Stimulated activated naive CD8-positive, alpha-beta T cell treated with anti-CD3 and anti-CD28 coated beads, Interleukin-15, Interleukin-2, amounts not matched to agents 100 ng/mL and 50 ng/mL, for 24 hours (primary cell): ENCODE measurements at regions not wholly inside any gene's neighbourhood (a gene's known extent, or its start where the extent isn't known, plus 50 kb on each side); places are given as distances from the start of the nearest gene placed in this dataset.

Source experiments
- H3K27ac Mint-ChIP-seq: one replicate; pipeline ENCODE4 v1.8.0; 2021; ENCODE audit warnings: mild to moderate bottlenecking, mixed read lengths
- H3K27me3 Mint-ChIP-seq: one replicate; pipeline ENCODE4 v1.8.0; 2021; ENCODE audit warnings: mixed read lengths
- H3K36me3 Mint-ChIP-seq: one replicate; pipeline ENCODE4 v1.8.0; 2021; ENCODE audit warnings: low read depth, mixed read lengths
- H3K4me1 Mint-ChIP-seq: one replicate; pipeline ENCODE4 v1.8.0; 2021; ENCODE audit warnings: low read depth, mixed read lengths
- H3K4me3 Mint-ChIP-seq: one replicate; pipeline ENCODE4 v1.8.0; 2021; ENCODE audit warnings: mild to moderate bottlenecking, mixed read lengths
- H3K9me3 Mint-ChIP-seq: one replicate; pipeline ENCODE4 v1.8.0; 2021; ENCODE audit warnings: mixed read lengths

DNA sequence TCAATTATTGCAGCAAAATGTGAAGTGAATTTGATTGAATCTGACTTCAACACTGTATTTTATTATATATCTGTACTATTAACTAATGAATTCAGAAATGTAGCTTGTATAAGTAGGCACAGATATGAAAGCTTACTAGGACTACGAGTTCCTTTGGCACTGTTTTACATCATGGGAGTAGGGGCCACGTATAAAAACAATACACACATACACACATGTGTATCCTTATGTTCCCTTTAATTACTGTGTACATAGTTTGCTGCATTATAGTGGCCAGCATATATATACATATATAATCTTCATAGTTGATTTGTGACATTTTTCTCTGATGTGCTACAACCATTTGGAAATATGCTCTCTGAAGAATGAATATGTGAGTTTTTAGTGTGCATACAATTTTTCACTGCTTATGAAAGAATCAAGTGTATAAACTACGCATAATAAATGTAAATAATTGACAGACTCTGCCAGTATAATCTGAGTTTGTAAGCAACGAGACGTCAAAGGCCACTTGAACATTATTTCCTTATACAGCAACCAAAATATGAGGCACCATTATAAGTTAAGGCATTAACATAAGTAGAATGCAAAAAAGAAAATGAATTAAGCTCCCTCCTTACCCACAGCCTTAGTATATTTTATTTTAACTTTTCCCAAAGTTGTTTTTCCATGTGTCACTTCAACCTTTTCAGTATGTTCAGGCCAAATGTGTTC is 98.1 kb upstream of the GALNT5 start:
- H3K27me3 Mint-ChIP-seq = no peaks in the 10 kb centered on the region

DNA sequence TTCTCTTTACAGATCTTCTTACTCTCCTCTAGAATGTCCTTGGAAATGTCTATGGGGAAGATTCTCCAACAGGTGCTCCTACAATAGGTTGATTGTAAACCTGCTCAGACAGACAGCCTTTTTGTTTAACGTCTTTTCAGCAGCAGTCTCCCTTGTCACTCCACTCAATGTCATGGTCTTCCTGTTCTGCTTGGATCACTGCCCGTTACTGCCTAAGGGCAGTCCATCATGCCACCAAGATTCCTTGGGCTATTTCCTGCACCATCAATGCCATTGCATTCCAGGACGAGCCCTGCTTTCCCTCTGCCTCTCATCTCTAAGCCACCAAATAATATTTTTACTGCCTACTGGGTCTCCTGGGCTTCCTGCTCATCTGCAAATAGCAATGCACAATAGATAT is 97.4 kb upstream of the GALNT5 start:
- Mint-ChIP-seq H3K9me3 (no peaks in the 10 kb centered on the region), H3K4me1 (no peaks in the 10 kb centered on the region), H3K4me3 (no peak overlapping the region), H3K27ac (no peak overlapping the region), H3K36me3 (no peaks in the 10 kb centered on the region), H3K27me3 (no peaks in the 10 kb centered on the region)

More for the DNA sequence above, 98.1 kb upstream of the GALNT5 start:
- Mint-ChIP-seq H3K27ac (no peak overlapping the region), H3K4me1 (no peaks in the 10 kb centered on the region), H3K9me3 (no peaks in the 10 kb centered on the region), H3K36me3 (no peaks in the 10 kb centered on the region), H3K4me3 (no peak overlapping the region)

DNA sequence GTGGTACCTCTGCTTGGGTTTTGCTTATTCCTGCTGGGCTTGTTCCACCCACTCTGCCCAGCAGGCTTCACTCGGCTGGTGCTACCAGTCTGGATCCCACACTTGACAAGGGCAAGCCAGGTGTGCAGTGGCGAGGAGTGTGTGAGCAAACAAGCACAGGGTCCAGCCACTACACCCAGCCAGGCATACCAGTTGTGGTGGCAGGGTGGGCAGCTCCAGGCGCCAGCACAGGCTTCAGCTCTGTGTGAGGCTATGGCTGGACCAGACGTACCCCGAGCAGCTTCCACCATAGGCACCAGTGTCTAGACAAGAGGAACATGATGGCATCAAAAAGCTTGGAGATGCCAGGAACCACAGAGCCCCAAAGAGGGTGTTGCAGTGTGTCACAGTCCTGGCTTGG is 93.1 kb upstream of the GALNT5 start:
- Mint-ChIP-seq H3K4me1 (no peaks in the 10 kb centered on the region), H3K27ac (no peak overlapping the region), H3K4me3 (no peak overlapping the region), H3K27me3 (no peaks in the 10 kb centered on the region), H3K9me3 (no peaks in the 10 kb centered on the region), H3K36me3 (no peaks in the 10 kb centered on the region)

DNA sequence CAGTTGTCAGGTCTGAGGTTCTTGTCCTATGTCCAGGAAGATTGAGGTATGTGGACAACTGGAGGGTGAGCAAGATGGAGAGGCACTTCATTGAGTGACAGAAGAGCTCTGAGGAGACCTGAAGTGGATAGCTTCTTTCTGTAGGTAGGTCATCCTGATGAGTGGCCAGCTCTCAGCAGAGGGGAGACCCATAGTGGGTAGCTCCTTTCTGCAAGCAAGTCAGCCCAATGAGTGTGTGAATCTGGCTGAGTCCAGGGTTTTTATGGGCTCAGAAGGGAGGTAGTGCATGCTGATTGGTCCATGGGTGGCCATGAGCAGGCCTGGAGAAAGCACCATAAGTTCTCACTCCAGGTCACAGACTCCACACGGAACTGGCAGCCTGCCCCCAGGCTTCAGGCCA is 92.6 kb upstream of the GALNT5 start:
- no peak overlapping the region for H3K27ac Mint-ChIP-seq
- H3K4me1 Mint-ChIP-seq = no peaks in the 10 kb centered on the region
- no peaks in the 10 kb centered on the region for H3K36me3 Mint-ChIP-seq
- peaks cover 2% of the 10 kb centered on the region for H3K27me3 Mint-ChIP-seq
- H3K9me3 Mint-ChIP-seq = no peaks in the 10 kb centered on the region
- no peak overlapping the region for H3K4me3 Mint-ChIP-seq

DNA sequence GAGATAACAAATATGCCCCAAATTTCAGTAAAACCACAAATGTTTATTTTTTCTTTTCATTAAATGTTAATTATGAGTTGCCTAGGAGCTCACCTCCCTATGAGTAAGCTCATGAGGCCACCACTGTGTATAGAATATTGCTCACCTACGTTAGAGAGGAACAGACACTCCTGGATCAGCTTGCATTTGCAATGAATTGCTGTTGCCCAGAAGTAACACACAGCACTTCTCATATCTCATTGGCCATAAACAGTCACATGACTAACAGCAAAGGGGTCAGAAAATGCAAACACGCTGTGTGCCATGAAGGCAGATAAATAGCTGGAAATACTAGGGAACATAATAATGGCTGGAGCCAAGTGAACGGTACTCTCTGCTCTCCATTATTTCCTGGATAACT is 89.0 kb upstream of the GALNT5 start:
- no peaks in the 10 kb centered on the region for H3K4me1 Mint-ChIP-seq
- peaks cover 8% of the 10 kb centered on the region for H3K27me3 Mint-ChIP-seq
- H3K9me3 Mint-ChIP-seq = no peaks in the 10 kb centered on the region
- H3K4me3 Mint-ChIP-seq = no peak overlapping the region
- H3K36me3 Mint-ChIP-seq = no peaks in the 10 kb centered on the region
- H3K27ac Mint-ChIP-seq = no peak overlapping the region

DNA sequence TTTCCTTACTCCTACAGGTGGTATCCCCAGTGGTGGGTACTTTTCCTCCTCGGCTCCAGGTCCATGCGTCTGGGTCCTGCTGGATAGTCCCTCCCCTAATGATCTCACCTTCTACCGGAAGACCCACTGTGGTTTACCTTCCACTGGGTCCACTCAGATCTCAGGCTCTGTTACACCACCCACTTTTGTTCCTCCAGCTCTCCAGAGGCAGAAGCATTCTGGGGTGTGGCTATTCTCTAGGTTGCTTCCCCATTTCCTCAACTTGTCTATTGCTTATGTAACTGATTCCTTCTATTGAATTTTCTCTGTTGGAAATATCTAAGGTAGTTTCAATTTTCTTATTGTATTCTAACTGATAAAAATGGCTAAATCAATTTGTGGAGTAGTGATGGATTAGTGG is 87.6 kb upstream of the GALNT5 start:
- Mint-ChIP-seq H3K9me3 (no peaks in the 10 kb centered on the region), H3K27ac (no peak overlapping the region), H3K27me3 (peaks cover 12% of the 10 kb centered on the region), H3K4me1 (no peaks in the 10 kb centered on the region), H3K4me3 (no peak overlapping the region), H3K36me3 (no peaks in the 10 kb centered on the region)

DNA sequence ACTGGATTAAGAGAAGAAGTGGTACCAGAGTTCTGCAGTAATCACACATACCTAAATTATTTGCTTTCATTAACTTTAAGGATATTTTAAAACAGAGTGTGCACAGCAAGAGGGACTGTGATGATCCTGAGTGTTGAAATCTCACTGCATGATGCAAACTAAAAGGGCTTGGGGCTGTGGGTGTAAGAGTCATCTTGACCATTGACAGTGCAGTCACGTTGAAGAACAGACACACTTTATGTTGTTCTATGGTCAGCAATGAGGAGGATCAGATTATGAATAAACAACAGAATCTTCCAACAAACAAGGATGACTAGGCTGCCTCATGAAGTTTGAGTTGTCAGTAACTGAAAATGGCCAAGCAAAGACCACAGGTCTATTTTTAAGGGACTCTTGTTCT is 87.2 kb upstream of the GALNT5 start:
- peaks cover 14% of the 10 kb centered on the region for H3K27me3 Mint-ChIP-seq

DNA sequence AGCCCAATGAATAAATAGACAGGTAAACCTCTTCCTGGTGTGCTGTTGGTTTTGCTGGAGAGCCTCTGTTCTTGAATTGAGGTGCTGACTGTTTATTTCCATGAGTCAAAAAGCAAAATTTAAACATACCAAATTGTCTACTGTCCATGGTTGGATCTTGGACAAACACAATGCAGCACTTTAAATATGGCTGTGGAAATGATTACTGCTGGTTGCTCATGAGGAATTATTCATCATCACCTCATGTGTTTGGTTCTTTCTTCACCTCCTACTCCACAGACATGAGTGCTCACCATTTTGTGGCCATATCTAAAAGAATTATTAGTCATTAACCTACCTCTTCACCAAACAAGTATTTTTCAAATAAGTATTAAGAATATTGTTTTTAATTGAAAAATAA is 85.3 kb upstream of the GALNT5 start:
- Mint-ChIP-seq H3K36me3 (no peaks in the 10 kb centered on the region), H3K4me1 (no peaks in the 10 kb centered on the region), H3K27me3 (peaks cover 20% of the 10 kb centered on the region), H3K9me3 (no peaks in the 10 kb centered on the region), H3K4me3 (no peak overlapping the region), H3K27ac (no peak overlapping the region)

More for the DNA sequence above, 87.2 kb upstream of the GALNT5 start:
- no peaks in the 10 kb centered on the region for H3K4me1 Mint-ChIP-seq
- H3K27ac Mint-ChIP-seq = no peak overlapping the region
- H3K9me3 Mint-ChIP-seq = no peaks in the 10 kb centered on the region
- H3K4me3 Mint-ChIP-seq = no peak overlapping the region
- no peaks in the 10 kb centered on the region for H3K36me3 Mint-ChIP-seq

DNA sequence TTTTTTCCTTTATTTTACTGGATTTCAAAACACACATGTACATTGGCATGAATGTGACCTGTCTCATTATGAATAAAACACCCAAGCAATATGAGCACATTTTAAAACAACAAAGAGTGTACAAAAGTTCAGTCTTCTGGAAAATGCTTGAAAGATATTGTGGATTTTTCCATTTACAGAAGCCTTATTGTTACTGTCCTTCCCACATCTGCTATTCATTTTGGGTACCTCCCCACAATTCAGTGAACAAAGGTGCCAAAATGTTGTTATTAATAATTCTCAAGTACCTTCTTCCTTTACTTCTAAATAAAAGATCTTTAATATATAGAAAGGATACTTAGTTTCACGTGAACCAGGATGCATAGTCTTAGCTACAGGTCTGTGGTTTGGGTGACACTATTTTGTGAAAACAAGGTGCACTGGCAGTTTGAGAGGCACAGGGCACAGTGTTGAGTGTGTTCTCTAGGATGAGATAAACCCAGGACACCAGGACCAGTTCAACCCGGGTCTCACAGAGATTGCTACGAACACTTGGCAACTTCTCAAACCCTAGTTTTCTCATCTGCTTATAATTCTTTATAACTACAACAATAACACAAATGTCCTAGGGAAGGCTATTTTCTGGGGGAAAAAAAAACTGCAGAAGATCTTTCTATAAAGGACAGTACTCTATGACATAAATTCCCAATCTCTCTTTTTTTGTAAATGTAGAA is 84.5 kb upstream of the GALNT5 start:
- peaks cover 20% of the 10 kb centered on the region for H3K27me3 Mint-ChIP-seq
- H3K36me3 Mint-ChIP-seq = no peaks in the 10 kb centered on the region
- no peaks in the 10 kb centered on the region for H3K4me1 Mint-ChIP-seq
- no peak overlapping the region for H3K27ac Mint-ChIP-seq
- H3K9me3 Mint-ChIP-seq = no peaks in the 10 kb centered on the region
- no peak overlapping the region for H3K4me3 Mint-ChIP-seq

DNA sequence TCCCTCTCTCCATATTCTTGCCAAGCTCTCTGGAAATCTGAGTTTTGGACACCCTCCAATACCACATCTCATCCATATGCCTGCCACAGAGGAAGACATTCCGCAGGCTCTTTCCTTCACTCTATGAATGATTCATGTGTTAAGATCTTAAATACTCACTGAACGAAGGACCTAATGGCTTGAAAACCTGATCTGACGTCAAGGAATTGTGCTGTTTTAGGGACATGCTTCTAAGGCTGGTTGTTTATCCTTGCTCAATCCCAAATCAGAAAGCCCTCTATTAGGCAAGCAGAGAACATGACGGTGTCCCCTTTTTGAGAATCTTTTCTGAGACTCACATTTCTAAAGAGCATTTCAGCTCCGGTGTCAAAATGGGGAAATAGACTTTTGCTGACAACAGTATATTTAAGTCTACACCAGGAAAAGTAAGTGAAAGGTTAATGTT is 83.7 kb upstream of the GALNT5 start:
- H3K4me1 Mint-ChIP-seq = no peaks in the 10 kb centered on the region
- no peaks in the 10 kb centered on the region for H3K36me3 Mint-ChIP-seq
- peaks cover 20% of the 10 kb centered on the region for H3K27me3 Mint-ChIP-seq
- no peak overlapping the region for H3K27ac Mint-ChIP-seq
- no peaks in the 10 kb centered on the region for H3K9me3 Mint-ChIP-seq
- no peak overlapping the region for H3K4me3 Mint-ChIP-seq

DNA sequence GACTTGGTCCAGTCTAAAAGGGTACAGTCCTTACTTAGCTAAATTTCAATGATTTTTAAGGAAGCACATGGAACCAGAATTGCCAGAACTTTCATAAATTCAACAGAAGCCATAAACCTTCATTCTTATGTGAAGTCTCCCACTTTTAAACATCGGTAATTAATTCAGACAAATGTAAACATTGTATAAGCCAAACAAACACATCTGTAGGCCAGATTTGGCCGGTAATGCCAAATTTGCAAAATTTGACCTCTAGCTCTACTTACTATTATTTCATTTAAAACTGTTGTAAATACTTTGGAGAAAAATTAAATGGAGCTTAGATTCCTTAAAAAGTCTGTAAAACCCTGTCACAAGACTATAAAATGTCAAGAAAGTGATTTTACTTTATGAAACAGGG is 83.2 kb upstream of the GALNT5 start:
- Mint-ChIP-seq H3K27me3 (peaks cover 20% of the 10 kb centered on the region), H3K4me3 (no peak overlapping the region), H3K36me3 (no peaks in the 10 kb centered on the region), H3K27ac (no peak overlapping the region), H3K9me3 (no peaks in the 10 kb centered on the region), H3K4me1 (no peaks in the 10 kb centered on the region)

DNA sequence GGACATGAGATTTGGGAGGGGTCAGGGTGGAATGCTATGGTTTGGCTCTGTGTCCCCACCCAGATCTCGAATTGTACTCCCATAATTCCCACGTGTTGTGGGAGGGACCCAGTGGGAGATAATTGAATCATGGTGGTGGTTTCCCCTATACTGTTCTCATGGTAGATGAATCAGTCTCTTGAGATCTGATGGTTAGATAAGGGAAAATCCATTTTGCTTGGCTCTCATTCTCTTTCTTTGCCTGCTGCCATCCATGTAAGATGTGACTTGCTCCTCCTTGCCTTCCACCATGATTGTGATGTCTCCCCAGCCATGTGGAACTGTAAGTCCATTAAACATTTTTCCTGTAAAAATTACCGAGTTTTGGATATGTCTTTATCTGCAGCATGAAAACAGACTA is 80.9 kb upstream of the GALNT5 start:
- H3K4me1 Mint-ChIP-seq = no peaks in the 10 kb centered on the region
- H3K4me3 Mint-ChIP-seq = no peak overlapping the region
- no peaks in the 10 kb centered on the region for H3K36me3 Mint-ChIP-seq
- H3K27me3 Mint-ChIP-seq = peaks cover 13% of the 10 kb centered on the region
- no peaks in the 10 kb centered on the region for H3K9me3 Mint-ChIP-seq
- no peak overlapping the region for H3K27ac Mint-ChIP-seq

DNA sequence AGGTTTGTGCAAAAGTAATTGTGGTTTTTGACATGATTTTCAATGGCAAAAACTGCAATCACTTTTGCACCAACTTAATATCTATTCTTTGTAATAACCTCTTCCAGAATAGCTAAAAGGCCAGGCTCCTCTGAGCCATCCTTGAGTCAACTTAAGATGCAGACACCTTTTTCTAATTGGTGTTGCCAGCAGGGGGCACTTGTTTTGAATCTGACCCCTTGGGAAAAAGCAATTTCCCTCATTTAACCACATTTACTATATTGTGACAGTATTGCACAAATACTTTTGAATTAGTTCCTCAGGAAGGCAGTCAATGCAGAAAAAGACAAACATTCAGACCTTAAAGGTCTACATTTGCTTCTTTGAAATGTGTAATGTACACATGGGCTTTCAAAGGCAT is 78.6 kb upstream of the GALNT5 start:
- H3K27me3 Mint-ChIP-seq = peaks cover 9% of the 10 kb centered on the region
- H3K9me3 Mint-ChIP-seq = no peaks in the 10 kb centered on the region
- no peak overlapping the region for H3K4me3 Mint-ChIP-seq
- no peaks in the 10 kb centered on the region for H3K36me3 Mint-ChIP-seq
- no peak overlapping the region for H3K27ac Mint-ChIP-seq
- H3K4me1 Mint-ChIP-seq = peaks cover 4% of the 10 kb centered on the region

DNA sequence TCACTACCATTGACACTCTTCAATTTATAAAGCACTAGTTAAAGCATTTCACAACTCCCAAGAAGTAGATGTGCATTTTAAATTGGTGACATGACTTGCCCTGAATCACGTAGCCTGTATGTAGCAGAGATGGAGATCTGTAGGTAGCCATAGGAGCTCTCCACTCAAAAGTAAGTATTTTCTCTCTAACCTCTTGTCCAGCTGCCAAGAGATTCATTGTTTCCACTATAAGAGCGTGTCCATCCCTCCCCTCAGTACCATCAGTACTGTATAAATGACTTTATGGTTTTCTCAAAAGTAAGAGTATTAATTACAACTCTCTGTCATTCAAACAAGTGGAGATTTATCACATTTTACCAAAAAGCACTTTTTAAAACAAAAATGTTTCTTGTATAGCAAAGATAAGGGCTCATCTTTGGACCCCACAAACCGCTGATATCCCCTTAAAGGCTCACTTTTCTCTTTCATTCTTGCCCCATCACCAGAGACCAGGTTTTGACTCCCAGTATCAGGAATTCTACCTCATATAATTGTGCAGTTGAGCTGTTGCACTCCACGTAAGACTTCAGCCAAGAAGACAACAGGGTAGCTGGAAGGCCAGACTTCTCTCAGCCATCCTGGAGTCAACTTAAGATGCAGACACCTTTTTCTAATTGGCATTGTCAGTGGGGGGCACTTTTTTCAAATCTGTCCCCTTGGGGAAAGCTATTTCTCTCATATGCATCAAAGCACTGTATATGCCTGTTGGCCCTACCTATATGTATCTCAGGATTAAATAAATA is 78.0 kb upstream of the GALNT5 start:
- Mint-ChIP-seq H3K4me3 (no peak overlapping the region), H3K27me3 (peaks cover 14% of the 10 kb centered on the region), H3K9me3 (no peaks in the 10 kb centered on the region), H3K36me3 (no peaks in the 10 kb centered on the region), H3K27ac (no peak overlapping the region), H3K4me1 (peaks cover 4% of the 10 kb centered on the region)

DNA sequence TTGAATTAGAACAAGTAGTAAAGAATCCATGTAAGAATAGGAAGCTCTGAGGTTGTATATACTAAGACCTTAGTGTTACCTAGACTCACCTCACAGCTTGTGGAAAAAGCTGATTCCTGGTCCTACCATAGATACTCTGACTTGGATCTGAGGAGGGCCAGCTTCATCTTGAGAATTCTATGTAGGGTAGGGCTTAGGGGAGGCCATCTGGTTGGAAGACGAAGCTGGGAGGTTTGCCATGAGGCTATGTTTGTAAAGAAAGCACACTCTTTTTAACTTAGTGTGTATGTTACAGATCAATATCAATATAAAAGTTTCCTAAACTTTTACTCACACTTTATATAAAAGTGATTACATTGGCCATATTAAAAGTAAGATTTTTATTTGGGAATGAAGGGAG is 77.1 kb upstream of the GALNT5 start:
- no peak overlapping the region for H3K27ac Mint-ChIP-seq
- no peaks in the 10 kb centered on the region for H3K36me3 Mint-ChIP-seq
- peaks cover 4% of the 10 kb centered on the region for H3K4me1 Mint-ChIP-seq
- H3K9me3 Mint-ChIP-seq = no peaks in the 10 kb centered on the region
- H3K27me3 Mint-ChIP-seq = peaks cover 14% of the 10 kb centered on the region
- no peak overlapping the region for H3K4me3 Mint-ChIP-seq
